HEK293 (cell line): ENCODE measurements at regions not wholly inside any gene's neighbourhood (a gene's known extent, or its start where the extent isn't known, plus 50 kb on each side); places are given as distances from the start of the nearest gene placed in this dataset.

Experiments used
- REPIN1 ChIP-seq: fragments of 450-650 bp; formaldehyde crosslinking; IDR thresholded peaks from 2 replicates; pipeline ENCODE4 v1.5.1; 2017; ENCODE audit warnings: missing biosample characterization, missing genetic modification characterization, low read depth
- SETDB1 ChIP-seq: IDR thresholded peaks from one replicate; pipeline ENCODE4 v1.6.1; 2017; ENCODE audit warnings: mild to moderate bottlenecking, low read length, moderate library complexity, mixed read lengths; ENCODE audit not compliant: insufficient read length
- TF ChIP-seq, protein P1 (sequence below): fragments of 450-650 bp; formaldehyde crosslinking; IDR thresholded peaks from 2 replicates; pipeline ENCODE4 v1.5.1; 2016; ENCODE audit warnings: missing biosample characterization, missing genetic modification characterization
- TF ChIP-seq, protein P2 (sequence below): fragments of 450-650 bp; formaldehyde crosslinking; IDR thresholded peaks from 2 replicates; pipeline ENCODE4 v1.5.1; 2017; ENCODE audit warnings: missing biosample characterization, missing genetic modification characterization
- TF ChIP-seq, protein P3 (sequence below): fragments of 450-650 bp; formaldehyde crosslinking; IDR thresholded peaks from 2 replicates; pipeline ENCODE4 v1.5.1; 2016; ENCODE audit warnings: missing biosample characterization, missing genetic modification characterization

DNA sequence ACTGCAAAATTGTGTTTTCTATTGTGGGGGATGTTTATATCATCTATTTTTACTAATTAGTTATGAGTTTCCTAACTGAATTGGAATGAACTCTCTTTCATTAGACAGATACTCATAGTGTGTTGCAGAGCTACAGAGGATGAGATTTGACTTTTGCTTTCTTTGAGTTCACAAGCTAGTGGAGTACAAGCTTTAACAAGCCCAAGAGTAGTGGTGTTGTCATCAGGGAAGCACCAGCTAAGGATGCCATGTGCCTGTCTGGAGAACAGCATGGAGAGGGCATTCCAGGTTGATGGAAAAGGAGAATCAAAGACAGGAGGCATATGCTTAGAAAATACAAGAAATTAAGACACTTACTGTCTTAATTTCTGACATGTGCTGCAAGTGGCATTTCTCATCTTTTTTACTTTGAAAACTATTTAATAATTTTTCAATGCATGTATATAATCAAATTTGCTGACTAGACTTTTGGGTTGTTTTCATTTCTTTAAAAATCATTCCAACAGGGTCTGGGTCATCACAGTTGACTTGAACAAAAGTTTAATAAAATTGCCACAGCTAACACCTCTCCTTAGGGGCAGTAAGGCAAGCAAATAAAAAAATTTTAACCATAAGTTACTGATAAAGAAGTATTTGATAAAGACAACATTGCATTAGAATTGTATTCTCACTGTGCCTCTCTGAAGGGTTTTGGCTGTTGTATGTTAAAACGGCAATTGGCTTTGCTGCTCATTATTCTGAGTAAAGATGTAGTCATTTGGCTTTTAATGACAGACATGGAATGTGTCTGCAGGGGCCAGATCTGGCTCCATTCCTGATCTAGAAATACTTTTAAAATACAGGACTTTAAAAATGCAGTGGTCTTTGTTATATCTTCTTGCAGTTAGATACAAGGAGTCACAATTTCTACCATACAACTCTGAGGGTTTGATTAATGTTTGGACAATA lies 323.7 kb upstream of the CDH11 start:
- TF ChIP-seq, protein P1, sequence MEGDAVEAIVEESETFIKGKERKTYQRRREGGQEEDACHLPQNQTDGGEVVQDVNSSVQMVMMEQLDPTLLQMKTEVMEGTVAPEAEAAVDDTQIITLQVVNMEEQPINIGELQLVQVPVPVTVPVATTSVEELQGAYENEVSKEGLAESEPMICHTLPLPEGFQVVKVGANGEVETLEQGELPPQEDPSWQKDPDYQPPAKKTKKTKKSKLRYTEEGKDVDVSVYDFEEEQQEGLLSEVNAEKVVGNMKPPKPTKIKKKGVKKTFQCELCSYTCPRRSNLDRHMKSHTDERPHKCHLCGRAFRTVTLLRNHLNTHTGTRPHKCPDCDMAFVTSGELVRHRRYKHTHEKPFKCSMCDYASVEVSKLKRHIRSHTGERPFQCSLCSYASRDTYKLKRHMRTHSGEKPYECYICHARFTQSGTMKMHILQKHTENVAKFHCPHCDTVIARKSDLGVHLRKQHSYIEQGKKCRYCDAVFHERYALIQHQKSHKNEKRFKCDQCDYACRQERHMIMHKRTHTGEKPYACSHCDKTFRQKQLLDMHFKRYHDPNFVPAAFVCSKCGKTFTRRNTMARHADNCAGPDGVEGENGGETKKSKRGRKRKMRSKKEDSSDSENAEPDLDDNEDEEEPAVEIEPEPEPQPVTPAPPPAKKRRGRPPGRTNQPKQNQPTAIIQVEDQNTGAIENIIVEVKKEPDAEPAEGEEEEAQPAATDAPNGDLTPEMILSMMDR (tag by site-specific recombination), result no peak
- TF ChIP-seq, protein P2, sequence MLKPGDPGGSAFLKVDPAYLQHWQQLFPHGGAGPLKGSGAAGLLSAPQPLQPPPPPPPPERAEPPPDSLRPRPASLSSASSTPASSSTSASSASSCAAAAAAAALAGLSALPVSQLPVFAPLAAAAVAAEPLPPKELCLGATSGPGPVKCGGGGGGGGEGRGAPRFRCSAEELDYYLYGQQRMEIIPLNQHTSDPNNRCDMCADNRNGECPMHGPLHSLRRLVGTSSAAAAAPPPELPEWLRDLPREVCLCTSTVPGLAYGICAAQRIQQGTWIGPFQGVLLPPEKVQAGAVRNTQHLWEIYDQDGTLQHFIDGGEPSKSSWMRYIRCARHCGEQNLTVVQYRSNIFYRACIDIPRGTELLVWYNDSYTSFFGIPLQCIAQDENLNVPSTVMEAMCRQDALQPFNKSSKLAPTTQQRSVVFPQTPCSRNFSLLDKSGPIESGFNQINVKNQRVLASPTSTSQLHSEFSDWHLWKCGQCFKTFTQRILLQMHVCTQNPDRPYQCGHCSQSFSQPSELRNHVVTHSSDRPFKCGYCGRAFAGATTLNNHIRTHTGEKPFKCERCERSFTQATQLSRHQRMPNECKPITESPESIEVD (tag by site-specific recombination), result no peak
- no peak for TF ChIP-seq SETDB1
- TF ChIP-seq, protein P3, sequence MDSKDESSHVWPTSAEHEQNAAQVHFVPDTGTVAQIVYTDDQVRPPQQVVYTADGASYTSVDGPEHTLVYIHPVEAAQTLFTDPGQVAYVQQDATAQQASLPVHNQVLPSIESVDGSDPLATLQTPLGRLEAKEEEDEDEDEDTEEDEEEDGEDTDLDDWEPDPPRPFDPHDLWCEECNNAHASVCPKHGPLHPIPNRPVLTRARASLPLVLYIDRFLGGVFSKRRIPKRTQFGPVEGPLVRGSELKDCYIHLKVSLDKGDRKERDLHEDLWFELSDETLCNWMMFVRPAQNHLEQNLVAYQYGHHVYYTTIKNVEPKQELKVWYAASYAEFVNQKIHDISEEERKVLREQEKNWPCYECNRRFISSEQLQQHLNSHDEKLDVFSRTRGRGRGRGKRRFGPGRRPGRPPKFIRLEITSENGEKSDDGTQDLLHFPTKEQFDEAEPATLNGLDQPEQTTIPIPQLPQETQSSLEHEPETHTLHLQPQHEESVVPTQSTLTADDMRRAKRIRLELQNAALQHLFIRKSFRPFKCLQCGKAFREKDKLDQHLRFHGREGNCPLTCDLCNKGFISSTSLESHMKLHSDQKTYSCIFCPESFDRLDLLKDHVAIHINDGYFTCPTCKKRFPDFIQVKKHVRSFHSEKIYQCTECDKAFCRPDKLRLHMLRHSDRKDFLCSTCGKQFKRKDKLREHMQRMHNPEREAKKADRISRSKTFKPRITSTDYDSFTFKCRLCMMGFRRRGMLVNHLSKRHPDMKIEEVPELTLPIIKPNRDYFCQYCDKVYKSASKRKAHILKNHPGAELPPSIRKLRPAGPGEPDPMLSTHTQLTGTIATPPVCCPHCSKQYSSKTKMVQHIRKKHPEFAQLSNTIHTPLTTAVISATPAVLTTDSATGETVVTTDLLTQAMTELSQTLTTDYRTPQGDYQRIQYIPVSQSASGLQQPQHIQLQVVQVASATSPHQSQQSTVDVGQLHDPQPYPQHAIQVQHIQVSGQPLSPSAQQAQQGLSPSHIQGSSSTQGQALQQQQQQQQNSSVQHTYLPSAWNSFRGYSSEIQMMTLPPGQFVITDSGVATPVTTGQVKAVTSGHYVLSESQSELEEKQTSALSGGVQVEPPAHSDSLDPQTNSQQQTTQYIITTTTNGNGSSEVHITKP, result no peak
- TF ChIP-seq REPIN1 (tag by site-specific recombination), result no peak
